Osteoblast (primary cell): ENCODE measurements at regions not wholly inside any gene's neighbourhood (a gene's known extent, or its start where the extent isn't known, plus 50 kb on each side); places are given as distances from the start of the nearest gene placed in this dataset.

Experiments
- DNase-seq: peaks from one replicate; pipeline ENCODE4 v3.0.0; 2011; ENCODE audit warnings: low spot score, mixed read lengths; ENCODE audit not compliant: insufficient read length; ENCODE audit errors: missing footprints
- H2AFZ ChIP-seq: 2 replicates; pipeline ENCODE4 v1.6.0; 2011; ENCODE audit warnings: mild to moderate bottlenecking, low read length
- H3K27ac ChIP-seq: 2 replicates; pipeline ENCODE4 v1.5.1; 2011; ENCODE audit warnings: mild to moderate bottlenecking, low read depth, low read length, moderate library complexity
- H3K27me3 ChIP-seq: 2 replicates; pipeline ENCODE4 v1.6.0; 2012; ENCODE audit warnings: mild to moderate bottlenecking, control low read depth, inconsistent platforms, low read length, moderate library complexity; ENCODE audit not compliant: insufficient read depth
- H3K36me3 ChIP-seq: 2 replicates; pipeline ENCODE4 v1.5.1; 2011; ENCODE audit warnings: mild to moderate bottlenecking, low read length, control low read depth, moderate library complexity; ENCODE audit not compliant: insufficient read depth
- H3K4me1 ChIP-seq: 2 replicates; pipeline ENCODE4 v1.5.1; 2011; ENCODE audit warnings: mild to moderate bottlenecking, low read length, control low read depth, moderate library complexity; ENCODE audit not compliant: insufficient read depth
- H3K4me2 ChIP-seq: 2 replicates; pipeline ENCODE4 v1.6.0; 2011; ENCODE audit warnings: mild to moderate bottlenecking, low read length; ENCODE audit not compliant: insufficient read depth
- H3K4me3 ChIP-seq: fragments of 200-600 bp; sonication (generic); 3 replicates; pipeline ENCODE4 v1.5.1; 2012; ENCODE audit warnings: mild to moderate bottlenecking, low read length, inconsistent platforms; ENCODE audit not compliant: insufficient read depth
- H3K79me2 ChIP-seq: 2 replicates; pipeline ENCODE4 v1.6.0; 2012; ENCODE audit warnings: mild to moderate bottlenecking, low read length, control low read depth, inconsistent platforms; ENCODE audit not compliant: insufficient read depth
- H3K9me3 ChIP-seq: 2 replicates; pipeline ENCODE4 v1.5.1; 2011; ENCODE audit warnings: low read depth, low read length, control low read depth
- H4K20me1 ChIP-seq: 2 replicates; pipeline ENCODE4 v1.6.0; 2012; ENCODE audit warnings: mild to moderate bottlenecking, low read length, control low read depth; ENCODE audit not compliant: insufficient read depth
- TF ChIP-seq, protein P1 (sequence below): IDR thresholded peaks from 2 replicates; pipeline ENCODE4 v1.5.1; 2011; ENCODE audit warnings: mild to moderate bottlenecking, low read depth, low read length, moderate library complexity; ENCODE audit errors: extremely low read depth

DNA sequence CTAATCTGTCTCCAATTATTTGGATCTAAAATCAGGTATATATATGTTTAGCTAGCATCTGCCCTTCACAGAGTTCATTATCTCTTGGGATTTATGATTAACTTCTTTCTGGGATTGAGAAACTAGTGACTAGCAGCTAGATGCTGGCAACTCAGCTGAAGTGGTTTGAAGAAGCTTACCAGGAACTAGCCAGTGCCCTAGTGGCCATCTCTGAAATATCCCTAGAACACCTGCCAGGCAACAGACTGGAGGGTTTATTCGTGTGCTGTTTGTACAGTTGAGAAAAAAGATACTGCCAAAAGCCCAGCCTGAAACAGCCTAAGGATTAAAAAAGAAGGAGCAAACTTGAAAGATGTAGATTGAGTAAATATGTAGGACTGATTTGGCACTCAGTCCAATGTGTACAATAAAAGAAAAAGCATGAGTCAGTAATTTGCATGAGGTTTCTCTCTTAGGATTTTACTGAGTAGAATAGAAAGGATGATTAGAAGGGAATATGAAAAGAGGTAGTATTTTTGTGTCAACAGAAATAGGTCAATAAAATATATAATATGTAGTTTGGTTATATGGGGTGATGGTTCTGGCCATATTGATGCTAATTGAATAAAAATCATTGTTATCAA is 1144.6 kb upstream of the ADGRL2 start:
- no peak overlapping the region for H3K4me3 ChIP-seq
- no peak overlapping the region for H3K27ac ChIP-seq
- H3K79me2 ChIP-seq = no peaks in the 10 kb centered on the region
- peaks cover 3% of the 10 kb centered on the region for H3K9me3 ChIP-seq
- no peaks in the 10 kb centered on the region for H3K36me3 ChIP-seq
- H4K20me1 ChIP-seq = no peaks in the 10 kb centered on the region
- no peak overlapping the region for H3K4me2 ChIP-seq
- no peak for DNase-seq
- no peaks in the 10 kb centered on the region for H3K4me1 ChIP-seq
- no peaks in the 10 kb centered on the region for H3K27me3 ChIP-seq
- H2AFZ ChIP-seq = no peak overlapping the region
- TF ChIP-seq, protein P1, sequence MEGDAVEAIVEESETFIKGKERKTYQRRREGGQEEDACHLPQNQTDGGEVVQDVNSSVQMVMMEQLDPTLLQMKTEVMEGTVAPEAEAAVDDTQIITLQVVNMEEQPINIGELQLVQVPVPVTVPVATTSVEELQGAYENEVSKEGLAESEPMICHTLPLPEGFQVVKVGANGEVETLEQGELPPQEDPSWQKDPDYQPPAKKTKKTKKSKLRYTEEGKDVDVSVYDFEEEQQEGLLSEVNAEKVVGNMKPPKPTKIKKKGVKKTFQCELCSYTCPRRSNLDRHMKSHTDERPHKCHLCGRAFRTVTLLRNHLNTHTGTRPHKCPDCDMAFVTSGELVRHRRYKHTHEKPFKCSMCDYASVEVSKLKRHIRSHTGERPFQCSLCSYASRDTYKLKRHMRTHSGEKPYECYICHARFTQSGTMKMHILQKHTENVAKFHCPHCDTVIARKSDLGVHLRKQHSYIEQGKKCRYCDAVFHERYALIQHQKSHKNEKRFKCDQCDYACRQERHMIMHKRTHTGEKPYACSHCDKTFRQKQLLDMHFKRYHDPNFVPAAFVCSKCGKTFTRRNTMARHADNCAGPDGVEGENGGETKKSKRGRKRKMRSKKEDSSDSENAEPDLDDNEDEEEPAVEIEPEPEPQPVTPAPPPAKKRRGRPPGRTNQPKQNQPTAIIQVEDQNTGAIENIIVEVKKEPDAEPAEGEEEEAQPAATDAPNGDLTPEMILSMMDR = no peak

DNA sequence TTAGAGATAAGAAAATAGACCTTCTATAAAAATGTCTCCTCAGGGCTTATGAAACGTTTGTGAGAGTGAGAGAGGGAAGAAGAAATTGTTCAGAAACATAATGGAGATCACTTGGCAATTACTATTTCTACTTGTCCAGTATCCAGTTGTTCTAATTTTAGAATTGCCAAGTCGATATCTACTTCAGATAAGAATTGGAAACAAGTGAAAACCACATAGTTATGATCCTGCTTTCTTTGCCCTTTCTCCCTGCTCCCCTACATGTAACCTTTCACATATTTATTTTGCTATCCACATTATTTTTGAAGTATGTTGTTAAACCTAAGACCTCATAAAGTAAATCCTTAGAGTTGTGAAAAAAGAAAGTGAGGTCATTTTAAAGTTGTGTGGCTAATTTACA is 1154.7 kb upstream of the ADGRL2 start:
- TF ChIP-seq, protein P1 = no peak
- no peaks in the 10 kb centered on the region for H3K9me3 ChIP-seq
- H4K20me1 ChIP-seq = no peaks in the 10 kb centered on the region
- no peak overlapping the region for H3K4me2 ChIP-seq
- no peaks in the 10 kb centered on the region for H3K79me2 ChIP-seq
- DNase-seq = no peak
- no peak overlapping the region for H3K27ac ChIP-seq
- H3K4me1 ChIP-seq = no peaks in the 10 kb centered on the region
- H3K27me3 ChIP-seq = no peaks in the 10 kb centered on the region
- no peak overlapping the region for H2AFZ ChIP-seq
- H3K4me3 ChIP-seq = no peak overlapping the region
- H3K36me3 ChIP-seq = no peaks in the 10 kb centered on the region

DNA sequence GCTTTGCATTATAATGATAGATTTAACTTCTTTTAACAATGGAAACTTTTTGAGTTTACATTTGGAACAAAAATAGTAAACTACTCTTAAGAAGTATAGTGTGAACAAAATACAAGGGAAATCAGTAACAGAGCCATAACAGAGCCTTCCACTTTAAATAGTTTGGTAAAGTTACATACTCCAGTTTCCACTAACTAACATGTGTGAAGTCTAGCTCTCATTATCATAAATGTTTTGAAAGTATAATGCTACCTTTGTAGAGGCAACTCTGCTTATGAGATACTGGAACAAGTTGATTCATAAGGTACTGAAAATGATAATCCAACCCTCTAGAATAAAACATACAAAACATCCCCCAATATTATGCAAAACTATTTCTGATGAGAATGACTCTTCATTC is 1155.1 kb upstream of the ADGRL2 start:
- no peak for DNase-seq
- Histone ChIP-seq H3K4me2 (no peak overlapping the region), H3K27me3 (no peaks in the 10 kb centered on the region), H3K36me3 (no peaks in the 10 kb centered on the region), H4K20me1 (no peaks in the 10 kb centered on the region), H3K9me3 (no peaks in the 10 kb centered on the region), H3K4me1 (no peaks in the 10 kb centered on the region), H3K79me2 (no peaks in the 10 kb centered on the region), H3K4me3 (no peak overlapping the region), H3K27ac (no peak overlapping the region), H2AFZ (no peak overlapping the region)
- TF ChIP-seq, protein P1 = no peak

DNA sequence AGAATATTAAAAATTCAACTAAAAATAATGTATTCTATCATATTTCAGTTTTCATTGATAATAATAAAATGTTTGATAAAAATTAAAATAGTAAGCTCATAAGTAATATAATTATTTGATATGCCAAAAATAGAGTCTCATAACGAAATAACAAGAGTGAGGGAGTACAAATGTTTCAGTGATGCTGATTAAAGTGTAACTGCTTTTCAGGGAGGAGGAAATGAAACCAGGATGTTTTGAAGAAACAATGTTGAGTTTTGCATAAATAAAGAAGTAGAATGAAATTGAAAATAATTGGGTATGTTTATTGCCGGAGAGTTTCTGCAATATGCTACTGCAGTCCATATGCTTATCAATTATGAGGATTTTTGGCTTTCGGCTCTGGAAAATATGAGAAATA is 1159.8 kb upstream of the ADGRL2 start:
- Histone ChIP-seq H3K36me3 (no peaks in the 10 kb centered on the region), H2AFZ (no peak overlapping the region), H3K79me2 (no peaks in the 10 kb centered on the region), H3K9me3 (no peaks in the 10 kb centered on the region), H3K4me3 (no peak overlapping the region), H4K20me1 (no peaks in the 10 kb centered on the region), H3K4me2 (no peak overlapping the region), H3K27ac (no peak overlapping the region), H3K27me3 (no peaks in the 10 kb centered on the region), H3K4me1 (no peaks in the 10 kb centered on the region)
- TF ChIP-seq, protein P1 = no peak
- DNase-seq = no peak
